ENCODE measurements at regions not wholly inside any gene's neighbourhood (a gene's known extent, or its start where the extent isn't known, plus 50 kb on each side); places are given as distances from the start of the nearest gene placed in this dataset.

DNA sequence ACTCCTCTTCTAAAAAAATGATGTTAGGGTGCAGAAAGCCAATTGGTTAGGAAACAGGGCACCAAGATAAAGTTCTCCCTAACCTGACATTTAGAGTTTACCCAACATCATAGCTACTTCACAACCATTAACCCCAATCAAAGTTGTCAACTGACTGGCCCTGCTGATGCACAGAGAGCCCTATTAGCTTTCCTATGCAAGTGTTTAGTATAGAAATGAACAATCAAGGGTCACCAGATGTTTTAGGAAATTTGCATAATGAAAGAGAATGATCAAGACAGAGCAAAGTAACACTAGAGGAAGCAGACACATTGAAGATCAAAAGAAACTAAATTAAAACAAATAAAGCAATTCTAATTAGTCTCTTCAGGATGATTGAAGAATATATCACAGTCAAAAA, 64.2 kb upstream of the DCC start:
- no peak for TF ChIP-seq CTCF (IDR thresholded peaks at IDR 0.05; ENCODE audit: low read depth, low read length)

DNA sequence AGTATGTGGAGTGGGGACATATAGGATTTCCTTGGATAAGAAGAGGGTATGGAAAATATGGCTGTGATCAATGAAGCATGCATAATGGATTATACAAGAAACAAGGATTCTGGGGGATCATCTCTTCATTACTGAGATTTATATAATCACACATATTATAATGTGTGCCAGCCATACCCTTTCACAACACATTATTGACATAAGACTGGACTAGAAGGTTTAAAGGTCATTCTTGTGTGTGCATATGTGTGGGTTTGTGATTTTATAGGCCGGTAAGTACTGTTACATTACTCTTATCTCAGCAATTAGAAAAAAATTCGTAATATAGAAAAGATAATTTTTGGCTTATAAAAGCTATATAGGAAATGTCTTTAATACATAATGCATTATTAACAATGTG, 62.2 kb upstream of the DCC start:
- in situ Hi-C loops (cut with HindIII; ENCODE audit: low sequenced_read_pairs), result no loop called here

More for the DNA sequence above, 64.2 kb upstream of the DCC start:
- in situ Hi-C loops (cut with HindIII; ENCODE audit: low sequenced_read_pairs), result no loop called here
- no peak overlapping the region for H3K4me3 ChIP-seq (ENCODE audit: low read depth, low read length)
- no peak for DNase-seq (ENCODE audit: low read depth, low spot score)

GRCh38 chr18:52278191-52278590, 61.8 kb upstream of the DCC start:
- H3K4me3 ChIP-seq (ENCODE audit: low read depth, low read length), result no peak overlapping the region
- no peak for DNase-seq (ENCODE audit: low read depth, low spot score)
- in situ Hi-C loops (cut with HindIII; ENCODE audit: low sequenced_read_pairs), result no loop called here
- TF ChIP-seq CTCF (IDR thresholded peaks at IDR 0.05; ENCODE audit: low read depth, low read length), result no peak

More for the DNA sequence above, 62.2 kb upstream of the DCC start:
- no peak for DNase-seq (ENCODE audit: low read depth, low spot score)
- TF ChIP-seq CTCF (IDR thresholded peaks at IDR 0.05; ENCODE audit: low read depth, low read length), result no peak
- no peak overlapping the region for H3K4me3 ChIP-seq (ENCODE audit: low read depth, low read length)

- TF ChIP-seq CTCF (IDR thresholded peaks at IDR 0.05; ENCODE audit: low read depth, low read length), result no peak
- in situ Hi-C loops (cut with HindIII; ENCODE audit: low sequenced_read_pairs), result no loop called here
- H3K4me3 ChIP-seq (ENCODE audit: low read depth, low read length), result no peak overlapping the region
- no peak for DNase-seq (ENCODE audit: low read depth, low spot score)
These were observed 59.3 kb upstream of the DCC start for GRCh38 chr18:52280702-52281101.

DNA sequence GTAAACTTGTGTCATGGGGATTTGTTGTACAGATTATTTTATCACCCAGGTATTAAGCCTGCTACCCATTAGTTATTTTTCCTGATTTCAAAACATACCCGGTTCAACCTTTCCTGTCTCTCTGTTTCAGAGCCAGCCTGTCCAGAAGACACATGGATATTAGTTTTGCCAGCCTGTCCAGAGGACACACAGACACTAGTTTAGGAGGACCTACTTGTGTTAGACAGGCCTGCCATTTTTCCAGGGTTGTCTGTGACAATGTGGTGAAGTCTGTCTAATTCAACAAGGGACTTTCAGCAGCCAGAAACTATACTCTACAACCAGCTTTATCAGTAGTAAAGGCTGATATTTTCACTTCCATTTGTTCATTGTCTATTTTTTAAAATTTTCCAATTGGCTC, 56.1 kb upstream of the DCC start:
- in situ Hi-C loops (cut with HindIII; ENCODE audit: low sequenced_read_pairs), result no loop called here

DNA sequence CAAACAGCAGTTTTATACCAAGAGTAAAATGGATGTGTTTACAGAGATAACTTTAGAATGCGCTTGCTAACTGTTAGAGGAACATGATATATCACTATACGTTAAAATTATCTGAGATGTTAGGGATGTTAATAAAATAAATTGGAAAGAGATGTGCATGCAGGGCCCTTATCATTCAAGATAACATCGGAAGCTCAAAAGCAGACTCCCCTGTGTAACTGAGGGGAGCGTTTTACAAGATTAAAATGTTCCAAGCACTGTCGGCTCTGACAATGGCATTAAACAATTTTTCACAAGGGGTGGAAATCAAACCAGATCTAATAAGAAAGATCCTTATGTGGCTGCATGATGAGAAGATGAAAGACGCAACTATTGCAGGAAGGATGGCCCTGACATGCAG, 53.3 kb upstream of the DCC start:
- no peak for TF ChIP-seq CTCF (IDR thresholded peaks at IDR 0.05; ENCODE audit: low read depth, low read length)
- H3K4me3 ChIP-seq (ENCODE audit: low read depth, low read length), result no peak overlapping the region
- DNase-seq (ENCODE audit: low read depth, low spot score), result no peak
- in situ Hi-C loops (cut with HindIII; ENCODE audit: low sequenced_read_pairs), result no loop called here

More for the DNA sequence above, 56.1 kb upstream of the DCC start:
- H3K4me3 ChIP-seq (ENCODE audit: low read depth, low read length), result no peak overlapping the region
- TF ChIP-seq CTCF (IDR thresholded peaks at IDR 0.05; ENCODE audit: low read depth, low read length), result no peak
- DNase-seq (ENCODE audit: low read depth, low spot score), result no peak

- TF ChIP-seq CTCF (IDR thresholded peaks at IDR 0.05; ENCODE audit: low read depth, low read length), result no peak
- peak; percentile 76 for DNase-seq (ENCODE audit: low read depth, low spot score)
- in situ Hi-C loops (cut with HindIII; ENCODE audit: low sequenced_read_pairs), result no loop called here
- H3K4me3 ChIP-seq (ENCODE audit: low read depth, low read length), result no peak overlapping the region
These were observed 52.8 kb upstream of the DCC start for GRCh38 chr18:52287151-52287550.
